Raji (cell line): ENCODE measurements at regions not wholly inside any gene's neighbourhood (a gene's known extent, or its start where the extent isn't known, plus 50 kb on each side); places are given as distances from the start of the nearest gene placed in this dataset.

Experiments
- POLR2A ChIP-seq: IDR thresholded peaks from 2 replicates; pipeline ENCODE4 v1.6.1; 2011; ENCODE audit warnings: low read depth, low read length, control low read depth; ENCODE audit not compliant: insufficient read depth

DNA sequence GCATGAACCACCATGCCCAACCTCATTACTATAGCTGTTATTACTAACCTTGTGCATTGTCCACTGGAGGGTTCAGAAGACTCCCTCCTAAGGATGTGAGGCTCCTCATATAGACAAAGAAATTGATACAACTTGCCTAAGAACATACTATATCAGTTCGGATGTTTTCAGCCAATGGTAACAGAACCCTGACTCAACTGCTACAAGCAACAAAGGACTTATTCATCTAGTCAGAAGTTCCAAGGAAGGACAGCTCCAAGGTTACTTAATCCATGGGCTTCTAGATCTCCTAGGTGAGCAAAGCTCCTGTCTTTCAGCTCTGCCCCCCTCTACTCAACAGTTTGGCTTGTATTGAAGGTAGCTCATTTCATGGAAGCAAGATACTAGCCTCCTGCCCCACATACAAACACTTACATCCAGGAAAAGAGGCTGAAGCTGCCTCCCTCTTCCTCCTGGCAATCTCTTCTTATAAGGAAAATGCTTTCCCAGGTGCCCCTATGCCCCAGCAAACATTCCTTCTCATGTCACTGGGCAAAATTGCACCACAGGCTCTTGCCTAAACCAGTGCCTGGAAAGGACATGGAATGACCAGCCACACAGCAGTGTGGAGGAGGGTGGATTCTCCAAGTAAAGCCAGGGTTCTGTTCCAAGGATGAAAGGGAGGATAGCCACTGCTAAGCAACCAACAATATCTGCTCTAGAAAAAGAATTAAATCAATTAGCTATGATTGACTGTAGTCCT lies 497.8 kb downstream of the FOXO1 start:
- no peak for TF ChIP-seq POLR2A

- TF ChIP-seq POLR2A, result no peak
Observed at GRCh38 chr13:40169476-40169875, 497.0 kb downstream of the FOXO1 start.

GRCh38 chr13:40170091-40170490 lies 496.4 kb downstream of the FOXO1 start:
- TF ChIP-seq POLR2A, result no peak

DNA sequence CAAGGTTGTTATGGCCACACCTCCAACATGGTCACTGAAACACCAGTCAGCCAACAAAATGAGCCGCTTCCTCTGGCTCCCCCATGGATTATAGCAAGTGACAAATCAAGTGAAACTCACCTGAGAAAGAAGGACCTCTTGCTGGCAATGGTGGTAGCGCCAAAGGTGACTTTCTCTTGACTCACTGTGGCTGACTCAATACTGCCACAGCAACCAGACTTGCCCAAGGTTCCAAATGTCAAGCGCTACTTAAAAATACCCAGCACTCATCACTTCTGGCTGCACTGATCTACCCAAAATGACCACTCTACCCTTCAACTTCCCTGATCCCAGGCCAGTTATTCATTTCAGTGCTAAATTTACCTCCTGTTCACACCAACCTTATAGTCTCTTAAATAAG lies 495.5 kb downstream of the FOXO1 start:
- no peak for TF ChIP-seq POLR2A

DNA sequence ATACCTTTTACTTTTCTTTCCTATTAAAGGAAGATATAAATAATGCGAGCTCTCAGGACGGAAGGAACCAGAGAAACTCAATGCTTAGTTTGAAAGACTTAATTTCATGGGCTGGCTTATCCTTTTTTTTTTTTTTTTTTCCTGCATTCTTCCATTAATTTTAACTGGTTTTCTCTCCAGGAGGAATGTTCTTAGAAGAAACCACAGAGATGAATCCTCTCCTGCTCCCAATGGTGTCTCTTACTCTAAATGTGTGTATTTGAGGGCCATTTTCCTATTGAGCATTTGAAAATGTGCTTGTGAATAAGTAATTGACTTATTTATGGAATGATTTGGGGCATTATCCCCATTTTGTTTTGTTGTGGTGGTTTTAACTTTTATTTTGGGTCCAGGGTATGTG lies 494.9 kb downstream of the FOXO1 start:
- no peak for TF ChIP-seq POLR2A

DNA sequence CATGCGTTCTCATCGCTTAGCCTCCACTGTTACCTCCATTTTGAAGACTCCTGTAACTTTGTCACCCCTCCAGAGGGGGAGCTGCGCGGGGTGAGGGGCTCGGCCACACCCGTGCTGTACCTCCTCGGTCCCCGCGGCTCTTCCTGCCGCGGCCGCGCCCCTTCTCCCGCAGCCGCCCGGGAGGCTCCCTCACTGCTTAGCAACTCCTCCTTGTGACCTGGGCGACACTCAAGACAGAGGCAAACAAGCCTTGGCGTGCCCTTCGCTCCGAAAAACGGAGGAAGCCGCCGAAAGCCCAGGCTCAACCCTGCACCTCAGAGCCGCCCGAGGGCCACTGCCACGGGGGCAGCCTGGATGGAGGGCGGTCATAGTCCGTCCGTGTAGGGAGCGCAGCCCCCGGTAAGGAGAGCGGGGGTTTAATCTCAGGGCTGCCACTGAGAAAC lies 494.3 kb downstream of the FOXO1 start:
- no peak for TF ChIP-seq POLR2A

DNA sequence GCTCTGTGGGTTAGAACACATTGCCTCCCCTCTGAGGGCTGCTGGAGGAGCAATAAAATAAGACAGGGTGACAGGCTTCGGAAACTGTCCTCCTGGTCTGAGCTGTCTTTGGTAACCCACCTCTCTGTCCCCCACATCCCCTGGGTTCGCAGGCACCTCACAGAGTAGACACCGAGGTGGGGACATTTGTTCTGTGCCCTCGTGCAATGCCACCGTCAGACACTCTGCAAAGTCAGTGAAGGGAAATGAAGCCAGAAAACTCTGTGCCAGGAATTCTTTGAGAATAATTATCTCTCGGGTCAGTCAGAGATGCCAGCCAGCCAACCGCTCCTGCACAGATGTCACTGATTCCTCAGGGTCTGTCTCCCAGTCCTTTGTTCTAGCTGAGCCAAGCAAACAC lies 493.6 kb downstream of the FOXO1 start:
- TF ChIP-seq POLR2A, result no peak

- no peak for TF ChIP-seq POLR2A
Observed at GRCh38 chr13:40175639-40176038, 490.8 kb downstream of the FOXO1 start.

DNA sequence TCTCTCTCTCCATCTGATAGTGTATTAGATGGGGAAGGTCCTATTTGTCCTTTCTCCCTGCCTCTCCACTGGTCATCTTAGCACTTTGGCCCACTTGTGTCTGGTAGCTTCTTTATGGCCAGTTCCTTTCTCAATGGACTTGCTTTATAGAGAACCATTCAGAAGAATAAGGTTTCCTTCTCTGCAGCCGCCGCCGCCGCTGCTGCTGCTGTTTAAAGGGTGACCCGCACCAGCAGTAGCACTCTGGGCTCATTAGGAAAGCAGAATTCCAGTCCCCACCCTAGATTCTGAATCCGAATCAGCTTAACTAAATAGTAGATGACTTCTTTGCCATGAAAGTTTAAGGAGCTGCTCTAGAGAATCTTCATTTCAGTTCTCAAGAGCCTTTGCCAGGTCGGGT lies 490.2 kb downstream of the FOXO1 start:
- TF ChIP-seq POLR2A, result no peak

DNA sequence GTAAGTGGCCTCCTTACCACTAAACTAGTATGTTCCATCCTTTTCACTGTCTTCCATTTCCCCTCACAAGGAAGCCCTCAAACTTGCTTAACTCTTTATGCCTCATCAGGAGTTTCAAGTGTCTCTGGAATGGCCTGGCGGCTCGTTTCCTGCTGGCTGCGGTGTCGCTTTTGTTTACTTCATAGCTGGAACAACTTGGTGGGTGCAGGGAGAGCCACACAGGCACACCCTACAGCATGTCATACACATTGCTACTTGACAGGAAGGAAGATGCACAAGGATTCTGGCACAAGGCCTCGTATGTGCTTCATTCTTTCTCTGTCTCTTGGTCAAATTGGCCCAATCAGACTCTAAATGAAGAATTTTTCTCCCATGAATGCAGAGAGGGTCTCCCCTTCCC lies 488.3 kb downstream of the FOXO1 start:
- TF ChIP-seq POLR2A, result no peak

- no peak for TF ChIP-seq POLR2A
Observed at GRCh38 chr13:40179445-40180281, 486.8 kb downstream of the FOXO1 start.

DNA sequence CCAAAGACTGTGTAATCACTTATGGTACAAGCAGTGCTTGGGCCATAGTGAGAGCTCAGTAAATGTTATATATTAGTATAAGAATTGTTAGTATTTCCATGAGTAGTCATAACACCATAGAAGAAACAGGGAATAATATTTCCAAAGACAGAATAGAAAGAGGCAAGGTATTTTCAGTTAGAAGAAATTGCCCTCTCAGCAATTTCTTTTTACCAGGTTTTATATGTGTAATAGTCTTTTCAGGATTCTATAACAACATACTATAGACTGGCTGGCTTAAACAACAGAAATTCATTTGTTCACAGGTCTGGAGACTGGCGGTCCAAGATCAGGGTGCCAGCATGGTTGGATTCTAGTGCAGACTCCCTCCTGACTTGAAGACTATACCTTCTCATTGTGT lies 485.7 kb downstream of the FOXO1 start:
- TF ChIP-seq POLR2A, result no peak

GRCh38 chr13:40181203-40181845 lies 485.1 kb downstream of the FOXO1 start:
- no peak for TF ChIP-seq POLR2A

DNA sequence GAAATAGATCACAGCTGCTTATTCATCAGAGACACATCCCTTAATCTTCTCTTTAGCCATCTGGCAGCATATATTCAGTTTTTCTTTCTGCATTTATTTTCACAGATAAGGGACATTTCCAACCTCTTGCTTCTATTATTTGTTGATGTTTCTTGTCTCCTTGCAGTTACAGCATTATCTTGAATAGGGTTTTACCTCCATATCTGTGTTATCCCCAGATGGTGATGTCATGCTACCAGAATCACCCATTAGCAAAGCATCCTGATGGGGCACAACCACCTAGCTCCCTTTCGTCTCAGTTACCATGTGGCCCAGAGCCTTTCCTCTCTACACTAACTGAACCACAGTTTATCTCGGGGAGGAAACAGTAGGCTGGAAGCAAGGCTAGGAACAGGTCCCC lies 483.9 kb downstream of the FOXO1 start:
- TF ChIP-seq POLR2A, result no peak

GRCh38 chr13:40185414-40185813 lies 481.0 kb downstream of the FOXO1 start:
- no peak for TF ChIP-seq POLR2A

DNA sequence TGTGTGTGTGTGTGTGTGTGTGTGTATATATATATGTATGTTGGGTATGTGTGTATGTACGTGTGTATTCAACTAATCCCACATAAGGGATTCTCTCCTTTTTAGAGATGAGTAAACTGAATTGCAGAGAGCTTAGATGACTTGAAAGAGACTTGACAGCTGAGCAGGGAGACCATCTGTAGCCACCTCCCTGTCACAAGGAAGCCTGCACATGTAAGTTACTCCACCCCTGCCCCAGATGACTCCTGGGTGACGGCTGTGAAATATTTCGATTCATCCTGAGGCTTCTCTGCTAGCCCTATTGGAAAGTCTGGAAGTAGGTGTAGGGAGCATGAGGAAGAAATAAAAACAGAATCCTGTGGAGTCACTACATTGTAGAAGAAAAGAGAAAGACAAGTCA lies 480.4 kb downstream of the FOXO1 start:
- TF ChIP-seq POLR2A, result no peak
